ENCODE measurements at regions not wholly inside any gene's neighbourhood (a gene's known extent, or its start where the extent isn't known, plus 50 kb on each side); places are given as distances from the start of the nearest gene placed in this dataset.
"Not testable (repeated sequence)": the region's sequence is repeated elsewhere in the genome, so short reads cannot be mapped to it uniquely, and the experiment has no call there.

DNA sequence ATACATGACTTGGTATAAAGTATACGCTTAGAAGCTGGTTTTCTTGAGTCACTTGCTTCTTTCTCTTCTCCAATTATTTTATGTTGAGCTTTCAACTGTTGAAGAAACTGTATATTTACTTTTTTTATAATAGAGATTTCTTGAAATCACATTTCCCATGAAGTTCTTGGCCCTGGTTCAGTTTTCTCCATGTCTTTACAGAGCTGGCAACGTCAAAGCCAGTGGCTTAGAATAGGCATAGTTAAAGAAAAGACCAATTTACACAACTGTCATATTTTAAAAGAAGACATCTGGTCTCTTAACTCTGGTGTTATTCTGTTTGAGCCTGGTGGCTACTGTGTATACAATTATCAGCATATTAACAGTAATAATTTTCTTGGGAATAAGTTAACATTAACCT, 1249.3 kb downstream of the CDH12 start:
- no peak for DNase-seq

DNA sequence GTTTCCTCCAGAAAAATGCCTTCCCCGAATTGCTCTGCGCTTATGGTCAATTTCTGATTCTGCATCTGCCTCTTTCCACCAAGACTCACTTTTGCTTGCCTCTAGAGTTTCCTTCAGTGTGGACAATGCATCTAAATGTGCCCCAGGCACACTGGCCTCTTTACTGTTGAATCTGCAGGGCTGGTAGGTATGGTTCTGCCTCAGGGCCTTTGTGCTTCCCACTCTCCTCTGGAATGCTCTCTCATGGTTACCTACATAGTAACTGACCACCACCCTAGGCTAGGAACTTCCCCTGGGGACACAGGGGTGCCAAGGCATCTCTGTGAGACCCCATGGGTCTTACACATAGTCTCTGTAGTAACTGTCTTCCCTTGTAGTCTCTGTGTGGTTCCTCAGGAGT, 1258.6 kb downstream of the CDH12 start:
- DNase-seq, result no peak

DNA sequence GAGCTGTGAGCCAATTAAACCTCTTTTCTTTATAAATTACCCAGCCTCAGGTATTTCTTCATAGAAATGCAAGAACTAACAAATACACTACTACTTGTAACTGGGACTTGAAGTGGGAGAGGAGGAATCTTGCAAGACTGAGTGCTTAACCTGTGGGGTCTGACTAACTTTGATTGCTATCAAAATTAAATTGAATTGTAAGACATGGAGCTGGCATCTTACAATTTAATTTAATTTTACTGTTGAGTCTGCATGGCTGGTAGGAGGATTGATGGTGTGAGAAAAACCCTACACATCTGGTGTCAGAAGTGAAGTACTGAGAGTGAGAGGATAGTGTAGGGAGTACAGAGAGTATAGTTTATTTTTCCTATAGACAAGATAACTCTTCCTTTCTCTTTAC, 1259.9 kb downstream of the CDH12 start:
- DNase-seq, result no peak

DNA sequence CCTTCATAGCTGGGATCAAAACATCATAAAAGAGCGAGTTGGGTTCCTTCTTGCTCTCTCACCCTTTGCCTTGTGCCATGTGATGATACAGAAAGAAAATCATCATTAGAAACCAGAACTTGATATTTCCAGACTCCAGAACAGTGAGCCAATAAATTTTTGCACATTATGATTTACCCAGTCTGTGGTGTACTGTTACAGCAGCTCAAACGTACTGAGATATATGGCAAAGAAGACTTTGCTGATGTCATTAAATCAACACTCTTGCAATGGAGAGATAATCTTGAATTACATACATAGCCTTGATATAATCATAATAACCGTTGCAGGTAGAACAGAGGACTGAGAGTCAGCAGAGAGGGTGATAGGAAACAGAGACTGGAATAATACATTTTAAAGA, 1271.6 kb downstream of the CDH12 start:
- DNase-seq, result no peak

DNA sequence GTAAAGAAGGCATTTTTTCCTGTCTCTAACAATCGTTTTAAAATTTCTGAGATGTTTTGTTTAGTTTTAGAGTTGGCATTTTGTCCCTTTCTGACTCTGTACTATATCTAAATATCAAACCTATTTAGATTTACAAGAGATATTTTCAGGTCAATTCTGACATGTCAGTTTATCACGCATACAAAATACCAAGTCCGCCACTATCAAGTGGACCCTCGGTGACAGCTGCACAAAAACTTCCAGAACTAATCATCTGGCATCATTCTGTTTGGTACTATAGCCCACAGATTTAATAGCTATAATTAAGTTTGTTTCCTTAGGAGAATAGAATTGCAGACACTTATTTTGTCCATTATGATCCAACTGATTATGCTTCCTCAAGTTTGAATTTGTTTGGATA, 1278.2 kb downstream of the CDH12 start:
- no peak for DNase-seq

DNA sequence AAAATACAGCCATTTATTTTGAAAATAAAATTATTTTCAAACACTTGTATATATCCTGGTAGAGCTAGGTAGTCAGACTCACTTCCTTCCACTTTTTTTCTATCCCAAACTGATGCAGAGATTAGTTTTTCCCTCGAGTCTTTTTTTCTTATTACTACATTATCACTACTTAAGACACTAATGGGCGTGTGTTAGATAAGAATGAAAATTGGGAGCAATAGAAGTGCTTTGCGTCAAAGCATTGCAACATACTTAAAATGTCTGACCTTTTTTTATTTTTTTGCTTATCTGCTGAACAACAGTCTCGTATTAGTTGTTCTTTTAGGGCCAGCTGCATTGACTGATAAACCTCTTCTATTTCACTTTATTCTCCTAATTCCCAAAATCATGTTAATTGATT, 1278.7 kb downstream of the CDH12 start:
- DNase-seq, result no peak

DNA sequence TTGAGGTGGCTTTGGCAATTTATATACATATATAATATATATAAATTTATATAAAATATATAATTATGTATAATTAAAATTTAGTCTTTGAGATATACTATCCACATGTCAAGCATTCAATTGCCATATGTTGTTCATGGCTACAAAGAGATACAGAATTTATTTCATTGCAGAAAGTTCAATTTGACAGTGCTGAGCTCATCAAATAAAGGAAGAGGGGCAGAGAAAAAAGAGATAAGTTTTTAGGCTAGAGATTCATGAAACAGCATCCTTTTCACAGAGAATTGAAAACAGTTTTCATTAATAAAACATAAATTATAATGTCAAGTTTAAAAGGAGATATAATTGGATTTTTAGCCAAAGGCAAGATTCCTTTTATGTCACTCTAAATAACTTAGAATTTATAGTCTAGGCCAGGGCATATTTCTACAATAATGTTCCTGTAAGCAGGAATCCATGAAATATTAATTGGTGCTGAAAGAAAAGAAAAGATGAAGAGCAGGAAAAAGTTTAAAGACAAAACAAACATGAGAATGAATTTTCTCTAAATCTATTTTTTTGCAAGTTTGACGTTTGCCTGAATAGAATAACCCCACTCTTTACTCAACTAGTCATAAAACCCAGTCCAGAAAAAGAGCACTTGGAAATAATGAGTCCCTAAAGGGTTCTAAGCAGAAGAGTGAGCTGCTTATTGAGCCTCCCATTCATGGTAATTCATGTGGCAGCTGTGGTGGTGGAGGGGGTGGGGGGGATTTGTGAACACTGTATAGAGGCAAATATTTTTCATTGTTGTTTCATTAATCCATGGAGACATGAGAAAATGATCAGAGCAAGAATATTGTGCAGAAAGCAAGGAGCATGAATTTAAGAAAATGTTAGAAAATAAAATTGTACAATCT, 1279.5 kb downstream of the CDH12 start:
- no peak for DNase-seq

DNA sequence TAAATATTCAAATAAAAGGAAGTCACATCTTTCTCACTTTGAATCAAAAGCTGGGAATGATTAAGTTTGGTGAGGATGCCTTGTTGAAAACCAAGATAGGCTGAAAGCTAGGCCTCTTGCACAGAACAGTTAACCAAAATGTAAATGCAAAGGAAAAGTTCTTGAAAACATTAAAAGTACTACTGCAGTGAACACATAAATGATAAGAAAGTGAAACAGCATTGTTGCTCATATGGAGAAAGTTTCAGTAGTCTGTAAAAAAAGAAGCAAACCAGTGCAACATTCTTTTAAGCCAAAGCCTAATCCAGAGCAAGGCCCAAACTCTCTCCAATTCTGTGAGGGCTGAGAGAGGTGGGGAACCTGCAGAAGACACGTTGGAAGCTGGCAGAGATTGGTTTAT, 1281.9 kb downstream of the CDH12 start:
- DNase-seq, result not testable (repeated sequence)

DNA sequence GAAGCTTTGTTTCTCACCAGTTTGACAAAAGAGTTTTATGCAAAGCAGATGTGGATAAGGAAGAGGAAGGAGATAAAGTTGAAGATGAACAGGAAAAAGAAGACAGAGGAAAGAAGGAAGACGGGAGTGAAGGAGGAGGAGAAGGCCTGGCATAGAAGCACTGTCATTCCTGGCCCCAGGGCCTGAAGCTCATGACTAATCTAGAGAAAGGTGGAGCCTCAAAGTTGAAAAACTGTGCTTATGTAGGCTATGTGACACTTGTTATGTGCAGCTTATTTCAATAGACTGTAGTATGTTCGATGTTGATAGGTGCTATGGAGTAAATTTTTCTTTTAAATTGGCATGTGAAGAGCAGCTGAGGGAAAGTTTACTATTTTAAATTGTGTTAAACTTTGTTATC, 1294.0 kb downstream of the CDH12 start:
- DNase-seq, result not testable (repeated sequence)

DNA sequence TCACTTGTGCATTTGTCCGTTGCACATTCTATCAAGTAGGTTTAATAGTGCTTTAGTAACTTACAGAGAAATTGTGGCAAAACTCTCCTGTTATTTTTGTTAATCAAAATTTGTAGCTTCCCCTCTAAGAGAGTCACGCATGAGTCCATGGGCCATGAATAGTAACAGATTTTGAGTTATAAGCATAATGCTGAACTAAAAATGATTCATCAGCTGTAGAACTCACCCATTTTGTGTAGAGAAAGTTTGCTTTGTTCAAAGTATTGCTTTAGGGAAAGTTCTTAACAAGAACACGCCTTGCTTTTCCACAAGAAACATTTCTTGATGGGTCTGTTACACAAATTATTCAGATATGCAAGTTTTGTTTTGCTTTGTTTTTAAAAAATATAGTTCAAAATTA, 1300.9 kb downstream of the CDH12 start:
- DNase-seq, result not testable (repeated sequence)

DNA sequence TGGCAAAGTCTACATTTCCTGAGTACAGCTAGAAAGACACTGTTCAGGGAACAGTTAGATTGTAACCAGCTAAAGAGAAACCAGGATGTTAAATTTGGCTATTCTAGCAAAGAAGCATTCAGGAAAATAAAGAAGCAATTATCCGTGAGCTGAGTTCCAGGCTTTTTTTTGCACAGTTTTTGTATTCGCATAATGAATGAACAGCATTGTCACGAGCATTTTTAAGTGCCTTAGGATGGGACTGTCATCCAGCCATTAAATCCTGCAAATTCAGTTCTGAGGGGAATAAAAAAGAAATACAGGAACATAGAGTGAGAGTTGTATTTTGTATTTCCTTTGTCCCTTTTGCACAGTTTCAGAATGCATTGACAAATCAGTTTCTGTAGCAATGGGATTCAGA, 1302.2 kb downstream of the CDH12 start:
- peak; percentile 5 to 21 for DNase-seq

DNA sequence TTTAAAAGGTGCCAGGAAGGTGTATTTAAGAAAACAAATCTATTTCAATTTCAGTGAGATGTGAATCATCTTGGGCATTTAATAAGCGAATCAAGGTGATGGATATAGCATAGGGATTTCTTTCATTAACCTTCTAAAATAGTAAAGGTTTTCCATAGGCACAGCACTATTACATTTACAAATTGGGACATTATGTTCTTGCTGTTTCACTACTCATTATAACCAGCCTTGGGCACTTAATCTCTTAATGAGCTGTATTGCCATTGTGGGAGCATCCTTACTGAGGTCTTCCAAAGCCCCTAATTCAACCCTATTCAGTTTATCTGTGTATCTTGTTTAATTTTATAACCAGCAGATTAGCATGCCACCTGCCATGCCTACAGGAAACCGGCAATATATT, 1305.5 kb downstream of the CDH12 start:
- not testable (repeated sequence) for DNase-seq

DNA sequence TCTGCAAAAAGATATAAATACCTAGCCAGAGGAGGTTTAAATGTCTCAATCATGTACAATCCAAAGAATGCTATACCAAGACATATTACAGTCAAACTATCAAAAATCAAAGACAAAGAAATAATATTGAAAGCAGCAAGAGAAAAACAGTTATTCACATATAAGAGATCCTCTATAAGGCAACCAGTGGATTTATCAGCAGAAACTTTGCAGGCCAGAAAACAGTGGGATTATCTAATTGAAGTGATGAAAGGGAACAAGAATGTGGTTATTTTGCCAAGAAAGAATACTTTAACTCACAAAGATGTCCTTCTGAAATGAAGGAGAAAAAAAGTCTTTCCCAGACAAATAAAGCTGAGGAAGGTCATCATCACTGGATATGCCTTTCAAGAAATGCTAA, 1318.0 kb downstream of the CDH12 start:
- not testable (repeated sequence) for DNase-seq

DNA sequence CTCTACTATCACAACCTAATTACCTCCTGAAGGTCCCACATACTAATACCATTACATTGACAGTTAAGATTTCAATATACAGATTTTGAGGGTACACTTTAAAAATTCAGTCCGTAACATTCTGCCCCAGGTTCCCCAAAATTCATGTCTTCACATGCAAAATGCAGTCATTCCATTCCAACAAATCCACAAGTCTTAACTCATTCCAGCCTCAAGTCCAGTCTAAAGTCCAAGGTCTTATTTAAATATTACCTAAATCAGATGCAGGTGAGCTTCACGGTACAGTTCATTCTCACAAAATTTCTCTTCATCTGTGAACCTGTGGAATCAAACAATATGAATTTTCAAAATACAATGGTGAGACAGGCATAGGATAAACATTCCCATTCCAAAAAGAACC, 1332.0 kb downstream of the CDH12 start:
- not testable (repeated sequence) for DNase-seq

DNA sequence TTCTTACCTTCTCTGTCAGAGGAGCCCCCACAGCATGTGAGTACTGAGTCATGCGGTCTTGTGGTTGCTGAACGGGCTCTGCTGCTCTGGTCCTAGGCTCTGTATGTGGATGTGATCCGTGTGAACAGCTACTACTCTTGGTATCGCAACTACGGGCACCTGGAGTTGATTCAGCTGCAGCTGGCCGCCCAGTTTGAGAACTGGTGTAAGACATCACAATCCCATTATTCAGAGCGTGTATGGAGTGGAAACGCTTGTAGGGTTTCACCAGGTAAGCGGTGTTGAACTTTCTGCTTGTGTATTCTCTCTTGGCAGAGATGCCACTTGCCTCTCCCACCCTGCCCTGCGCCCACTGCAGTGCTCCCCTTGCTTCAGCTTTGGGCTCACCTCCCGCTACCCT, 1356.2 kb downstream of the CDH12 start:
- DNase-seq, result not testable (repeated sequence)

DNA sequence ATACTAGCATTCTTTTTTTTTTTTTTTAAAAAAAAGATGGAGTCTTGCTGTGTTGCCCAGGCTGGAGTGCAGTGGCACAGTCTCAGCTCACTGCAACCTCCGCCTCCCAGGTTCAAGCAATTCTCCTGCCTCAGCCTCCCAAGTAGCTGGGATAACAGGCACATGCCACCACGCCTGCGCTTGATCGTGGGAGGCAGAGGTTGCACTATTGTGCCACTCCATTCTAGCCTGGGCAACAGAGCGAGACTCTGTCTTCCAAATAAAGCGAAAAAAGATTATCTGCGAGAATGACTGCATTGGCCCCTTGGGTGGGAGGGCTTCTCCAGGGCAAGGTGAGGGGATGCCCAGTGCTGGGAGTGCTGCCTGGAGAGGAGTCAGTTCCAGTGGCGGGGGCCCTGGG, 1357.1 kb downstream of the CDH12 start:
- not testable (repeated sequence) for DNase-seq

DNA sequence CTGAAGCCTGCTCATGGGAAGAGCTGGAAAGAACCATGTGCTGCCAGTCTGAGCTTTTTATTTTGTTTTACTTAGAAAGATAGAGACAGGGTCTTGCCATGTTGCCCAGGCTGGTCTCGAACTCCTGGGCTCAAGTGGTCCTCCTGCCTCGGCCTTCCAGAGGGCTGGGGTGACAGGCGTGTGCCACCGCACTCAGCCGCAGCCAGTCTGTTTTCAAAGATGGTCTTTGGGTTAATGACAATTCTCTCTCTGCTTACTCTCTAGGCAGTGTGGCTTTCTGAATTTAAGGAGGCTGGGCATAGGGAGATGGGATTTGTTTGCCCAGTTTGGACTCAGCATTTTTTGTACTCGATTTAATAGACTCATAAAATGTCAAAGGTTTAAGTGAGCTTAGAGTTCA, 1357.9 kb downstream of the CDH12 start:
- DNase-seq, result not testable (repeated sequence)

DNA sequence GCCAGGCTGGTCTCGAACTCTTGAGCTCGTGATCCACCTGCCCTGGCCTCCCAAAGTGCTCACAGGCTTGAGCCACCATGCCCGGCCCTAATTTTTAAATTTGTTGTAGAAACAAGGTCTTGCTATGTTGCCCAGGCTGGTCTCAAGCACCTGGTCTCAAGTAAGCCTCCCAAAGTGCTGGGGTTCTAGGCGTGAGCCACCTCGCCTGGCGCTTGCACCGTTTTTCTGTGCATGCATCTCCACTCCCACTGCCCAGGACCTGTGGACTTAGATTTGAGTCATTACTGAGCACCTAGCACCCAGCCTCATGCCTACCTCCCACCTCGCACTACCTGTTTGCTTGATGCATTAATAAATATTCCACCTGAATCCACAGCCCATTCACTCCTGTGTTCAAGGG, 1359.1 kb downstream of the CDH12 start:
- DNase-seq, result not testable (repeated sequence)

DNA sequence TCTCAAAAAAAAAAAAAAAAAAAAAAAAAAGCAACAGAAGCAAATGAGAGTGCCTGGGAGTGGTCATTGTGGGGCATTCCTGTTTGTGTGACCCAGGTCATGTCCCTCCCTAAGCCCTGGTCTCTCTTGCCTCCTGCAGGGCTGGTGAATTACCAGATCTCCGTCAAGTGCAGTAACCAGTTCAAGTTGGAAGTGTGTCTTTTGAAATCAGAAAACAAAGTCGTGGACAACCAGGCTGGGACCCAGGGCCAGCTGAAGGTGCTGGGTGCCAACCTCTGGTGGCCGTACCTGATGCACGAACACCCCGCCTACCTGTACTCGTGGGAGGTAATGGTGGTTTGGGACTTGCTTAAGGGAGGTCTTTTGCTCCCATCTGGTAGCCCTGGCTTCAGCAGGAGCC, 1362.0 kb downstream of the CDH12 start:
- not testable (repeated sequence) for DNase-seq

DNA sequence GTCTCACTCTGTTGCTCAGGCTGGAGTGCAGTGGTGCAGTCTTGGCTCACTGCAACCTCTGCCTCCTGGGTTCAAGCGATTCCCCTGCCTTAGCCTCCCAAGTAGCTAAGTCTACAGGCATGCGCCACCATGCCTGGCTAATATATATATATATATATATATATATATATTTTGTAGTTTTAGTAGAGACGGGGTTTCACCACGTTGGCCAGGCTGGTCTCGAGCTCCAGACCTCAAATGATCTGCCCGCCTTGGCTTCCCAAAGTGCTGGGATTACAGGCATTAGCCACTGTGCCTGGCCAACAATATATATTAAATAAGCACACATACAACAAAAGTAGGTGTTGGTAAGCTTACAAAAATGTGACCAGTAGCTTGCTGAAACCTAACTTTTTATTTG, 1364.3 kb downstream of the CDH12 start:
- not testable (repeated sequence) for DNase-seq

DNA sequence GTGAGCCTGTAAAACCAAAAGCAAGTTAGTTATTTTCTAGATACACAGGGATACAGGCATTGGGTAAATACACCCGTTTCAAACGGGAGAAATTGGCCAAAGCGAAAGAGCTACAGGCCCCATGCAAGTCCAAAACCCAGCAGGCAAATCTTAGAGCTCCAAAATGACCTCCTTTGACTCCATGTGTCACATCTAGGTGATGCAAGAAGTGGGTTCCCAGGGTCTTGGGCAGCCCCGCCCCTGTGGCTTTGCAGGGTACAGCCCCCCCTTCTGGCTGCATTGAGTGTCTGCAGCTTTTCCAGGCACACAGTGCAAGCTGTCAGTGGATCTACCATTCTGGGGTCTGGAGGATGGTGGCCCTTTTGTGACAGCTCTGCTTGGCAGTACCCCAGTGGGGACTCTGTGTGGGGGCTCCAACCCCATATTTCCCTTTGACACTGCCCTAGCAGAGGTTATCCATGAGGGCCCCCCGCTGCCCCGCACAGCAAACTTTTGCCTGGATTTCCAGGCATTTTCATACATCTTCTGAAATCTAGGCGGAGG, 1367.6 kb downstream of the CDH12 start:
- DNase-seq, result not testable (repeated sequence)

DNA sequence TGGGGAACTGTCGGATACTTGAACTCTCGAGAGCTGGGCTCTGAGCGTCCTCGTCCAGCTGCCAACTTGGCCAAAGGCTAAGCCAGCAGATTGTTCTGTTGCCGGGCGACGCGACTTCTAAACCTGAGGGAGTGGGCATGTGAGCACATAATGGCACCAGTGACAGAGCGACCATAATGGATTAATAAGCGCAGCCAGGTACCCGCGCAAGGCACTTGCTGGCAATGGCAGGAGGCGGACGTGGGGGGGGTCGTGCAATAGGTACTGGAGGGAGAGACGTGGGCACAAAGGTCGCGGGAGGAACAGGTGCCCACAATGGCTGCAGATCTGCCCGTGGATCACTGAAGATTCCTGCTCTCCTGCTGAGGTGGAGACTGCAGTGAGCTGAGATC, 1368.7 kb downstream of the CDH12 start:
- DNase-seq, result not testable (repeated sequence)

DNA sequence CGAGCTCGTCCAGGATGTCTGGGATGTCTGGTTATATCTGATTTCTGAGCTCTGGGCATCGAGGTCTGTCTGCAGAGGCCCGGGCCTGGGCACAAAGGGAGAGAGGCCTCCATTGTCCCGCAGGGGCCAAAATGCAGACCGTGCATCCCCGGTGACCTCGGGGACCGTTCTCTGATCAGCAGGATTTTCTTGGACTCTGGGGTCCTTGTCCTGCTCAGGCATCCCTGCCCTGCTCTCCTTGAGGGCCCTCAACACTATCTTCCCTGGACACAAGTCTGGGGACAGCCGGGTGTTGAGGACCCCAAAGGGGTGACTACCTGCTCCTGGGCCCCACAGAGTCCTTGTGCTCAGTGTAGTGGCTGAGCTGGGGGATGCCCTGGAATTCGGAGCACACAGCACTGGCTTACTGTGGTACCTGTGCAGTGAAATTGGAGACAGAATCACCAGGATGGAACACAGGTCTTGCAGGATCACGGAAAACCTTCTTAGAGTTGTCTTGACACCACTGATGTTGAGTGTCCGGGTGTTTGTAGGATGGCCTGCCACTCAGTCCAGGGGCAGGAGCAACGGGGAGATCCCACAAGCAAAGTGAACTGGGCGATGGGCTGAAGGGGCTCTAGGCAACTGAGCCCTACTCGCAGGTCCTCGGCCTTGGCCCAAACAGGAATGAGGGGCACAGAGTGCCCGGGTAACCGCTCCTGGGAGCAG, 1369.2 kb downstream of the CDH12 start:
- DNase-seq, result not testable (repeated sequence)
